ENCODE measurements at regions not wholly inside any gene's neighbourhood (a gene's known extent, or its start where the extent isn't known, plus 50 kb on each side); places are given as distances from the start of the nearest gene placed in this dataset.
"Not testable (repeated sequence)": the region's sequence is repeated elsewhere in the genome, so short reads cannot be mapped to it uniquely, and the experiment has no call there.

DNA sequence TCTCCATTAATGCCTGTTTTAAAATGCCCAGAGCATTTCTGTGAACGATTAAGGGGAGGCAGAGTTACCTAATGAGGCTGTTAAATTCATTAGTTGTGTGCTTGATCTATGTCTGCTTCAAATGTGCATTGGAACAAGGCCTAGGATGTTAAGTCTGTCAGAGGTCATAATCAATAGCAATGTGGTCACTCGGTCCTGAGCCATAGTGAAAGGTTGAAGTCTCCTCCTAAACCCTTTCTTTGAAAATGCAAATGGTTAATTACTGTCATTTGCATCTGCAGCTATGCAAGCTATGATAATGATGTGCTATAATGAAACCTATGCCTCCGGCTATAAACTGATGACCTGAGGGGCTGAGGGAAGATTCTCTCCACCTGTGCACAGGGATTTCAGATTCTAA lies 114.2 kb upstream of the NR5A2 start:
- H3K4me3 ChIP-seq (ENCODE audit: low read depth, low read length): no peak overlapping the region
- in situ Hi-C loops (cut with HindIII; ENCODE audit: low sequenced_read_pairs): no loop called here
- no peak for DNase-seq (ENCODE audit: low read depth)
- TF ChIP-seq, protein P1, sequence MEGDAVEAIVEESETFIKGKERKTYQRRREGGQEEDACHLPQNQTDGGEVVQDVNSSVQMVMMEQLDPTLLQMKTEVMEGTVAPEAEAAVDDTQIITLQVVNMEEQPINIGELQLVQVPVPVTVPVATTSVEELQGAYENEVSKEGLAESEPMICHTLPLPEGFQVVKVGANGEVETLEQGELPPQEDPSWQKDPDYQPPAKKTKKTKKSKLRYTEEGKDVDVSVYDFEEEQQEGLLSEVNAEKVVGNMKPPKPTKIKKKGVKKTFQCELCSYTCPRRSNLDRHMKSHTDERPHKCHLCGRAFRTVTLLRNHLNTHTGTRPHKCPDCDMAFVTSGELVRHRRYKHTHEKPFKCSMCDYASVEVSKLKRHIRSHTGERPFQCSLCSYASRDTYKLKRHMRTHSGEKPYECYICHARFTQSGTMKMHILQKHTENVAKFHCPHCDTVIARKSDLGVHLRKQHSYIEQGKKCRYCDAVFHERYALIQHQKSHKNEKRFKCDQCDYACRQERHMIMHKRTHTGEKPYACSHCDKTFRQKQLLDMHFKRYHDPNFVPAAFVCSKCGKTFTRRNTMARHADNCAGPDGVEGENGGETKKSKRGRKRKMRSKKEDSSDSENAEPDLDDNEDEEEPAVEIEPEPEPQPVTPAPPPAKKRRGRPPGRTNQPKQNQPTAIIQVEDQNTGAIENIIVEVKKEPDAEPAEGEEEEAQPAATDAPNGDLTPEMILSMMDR (IDR thresholded peaks at IDR 0.05; ENCODE audit: low read depth, low read length, missing control alignments): no peak

DNA sequence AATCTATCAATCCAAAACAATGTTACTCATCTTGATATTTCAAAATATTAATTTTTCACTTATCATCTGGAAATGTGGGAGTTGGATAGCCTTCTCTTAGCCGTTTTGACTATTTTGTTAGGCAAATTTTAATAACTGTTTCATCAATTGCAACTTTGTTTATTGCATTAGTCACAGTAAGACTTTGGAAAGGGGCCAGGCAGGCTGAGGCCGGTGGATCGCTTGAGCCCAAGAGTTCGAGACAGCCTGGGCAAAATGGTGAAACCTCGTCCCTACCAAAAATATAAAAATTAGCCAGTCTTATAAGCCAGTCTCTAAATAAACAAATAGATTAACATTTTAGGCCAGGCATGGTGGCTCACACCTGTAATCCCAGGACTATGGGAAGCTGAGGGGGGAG lies 113.0 kb upstream of the NR5A2 start:
- DNase-seq (ENCODE audit: low read depth): no peak
- no peak overlapping the region for H3K4me3 ChIP-seq (ENCODE audit: low read depth, low read length)
- TF ChIP-seq, protein P1 (IDR thresholded peaks at IDR 0.05; ENCODE audit: low read depth, low read length, missing control alignments): no peak
- in situ Hi-C loops (cut with HindIII; ENCODE audit: low sequenced_read_pairs): no loop called here

DNA sequence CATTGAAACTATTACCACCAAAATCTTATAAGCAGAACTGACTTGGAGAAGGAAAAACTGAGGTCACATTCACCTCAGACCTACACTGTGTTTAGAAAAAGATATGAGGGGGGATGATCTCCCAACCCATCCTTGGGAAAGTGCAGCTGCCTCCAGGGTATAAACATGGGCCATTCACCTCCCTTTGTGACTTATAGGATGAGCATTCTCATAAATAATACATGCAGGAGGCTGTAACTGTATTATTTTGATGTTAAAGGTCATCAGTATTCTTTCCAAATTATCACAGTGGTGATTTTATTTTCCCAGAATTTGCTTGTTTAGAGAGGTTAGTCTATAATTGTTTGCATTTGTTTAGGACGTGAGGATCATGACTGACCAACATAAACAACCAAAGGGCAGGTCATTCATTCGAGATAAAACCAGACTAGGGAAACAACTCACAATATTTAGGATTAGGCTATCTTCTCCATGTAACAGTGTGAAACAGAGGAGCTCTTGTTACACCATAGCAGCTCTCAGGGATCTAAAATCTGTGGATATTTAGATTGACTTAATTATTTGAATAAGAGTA lies 109.2 kb upstream of the NR5A2 start:
- H3K4me3 ChIP-seq (ENCODE audit: low read depth, low read length): no peak overlapping the region
- TF ChIP-seq, protein P1 (IDR thresholded peaks at IDR 0.05; ENCODE audit: low read depth, low read length, missing control alignments): no peak
- DNase-seq (ENCODE audit: low read depth): no peak
- in situ Hi-C loops (cut with HindIII; ENCODE audit: low sequenced_read_pairs): no loop called here

DNA sequence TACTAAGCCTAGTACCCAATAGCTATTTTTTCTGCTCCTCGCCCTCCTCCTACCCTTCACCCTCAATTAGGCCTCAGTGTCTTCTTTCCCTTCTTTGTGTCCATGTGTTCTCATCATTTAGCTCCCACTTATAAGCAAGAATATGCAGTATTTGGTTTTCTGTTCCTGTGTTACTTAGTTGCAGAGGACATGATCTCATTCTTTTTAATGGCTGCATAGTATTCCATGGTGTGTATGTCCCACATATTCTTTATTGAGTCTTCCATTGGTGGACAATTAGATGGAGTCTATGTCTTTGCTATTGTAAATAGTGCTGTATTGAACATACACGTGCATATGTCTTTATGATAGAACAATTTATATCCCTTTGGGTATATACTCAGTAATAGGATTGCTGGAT lies 106.9 kb upstream of the NR5A2 start:
- in situ Hi-C loops (cut with HindIII; ENCODE audit: low sequenced_read_pairs): no loop called here
- no peak for DNase-seq (ENCODE audit: low read depth)
- TF ChIP-seq, protein P1 (IDR thresholded peaks at IDR 0.05; ENCODE audit: low read depth, low read length, missing control alignments): no peak
- H3K4me3 ChIP-seq (ENCODE audit: low read depth, low read length): no peak overlapping the region

DNA sequence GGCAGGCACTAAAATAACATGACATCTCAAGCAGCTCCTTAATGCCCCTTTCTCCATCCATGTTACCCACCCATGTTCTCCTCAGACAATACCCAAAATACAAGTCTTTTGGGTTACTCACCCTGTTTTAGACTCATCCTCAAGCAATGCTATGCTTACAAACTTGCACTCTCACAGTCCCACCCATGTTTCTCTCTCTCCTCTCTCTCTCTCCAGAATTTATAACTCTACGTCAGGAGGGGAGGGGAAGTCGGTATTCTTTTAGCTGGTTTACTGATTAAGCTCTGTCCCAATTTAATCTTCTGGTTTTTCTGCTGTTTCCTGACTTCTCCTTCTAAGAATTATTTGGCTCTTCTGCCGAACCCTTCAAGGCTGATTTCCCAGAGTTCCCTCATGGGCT lies 98.0 kb upstream of the NR5A2 start:
- no peak for DNase-seq (ENCODE audit: low read depth)
- H3K4me3 ChIP-seq (ENCODE audit: low read depth, low read length): no peak overlapping the region
- TF ChIP-seq, protein P1 (IDR thresholded peaks at IDR 0.05; ENCODE audit: low read depth, low read length, missing control alignments): no peak
- in situ Hi-C loops (cut with HindIII; ENCODE audit: low sequenced_read_pairs): no loop called here

DNA sequence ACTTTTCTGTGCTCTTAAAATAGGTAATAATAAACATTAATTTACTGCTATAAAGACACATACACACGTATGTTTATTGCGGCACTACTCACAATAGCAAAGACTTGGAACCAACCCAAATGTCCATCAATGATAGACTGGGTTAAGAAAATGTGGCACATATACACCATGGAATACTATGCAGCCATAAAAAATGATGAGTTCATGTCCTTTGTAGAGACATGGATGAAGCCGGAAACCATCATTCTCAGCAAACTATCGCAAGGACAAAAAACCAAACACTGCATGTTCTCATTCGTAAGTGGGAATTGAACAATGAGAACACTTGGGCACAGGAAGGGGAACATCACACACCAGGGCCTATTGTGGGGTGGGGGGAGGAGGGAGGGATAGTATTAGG lies 97.4 kb upstream of the NR5A2 start:
- in situ Hi-C loops (cut with HindIII; ENCODE audit: low sequenced_read_pairs); DNase-seq (ENCODE audit: low read depth); H3K4me3 ChIP-seq (ENCODE audit: low read depth, low read length): not testable (repeated sequence)

DNA sequence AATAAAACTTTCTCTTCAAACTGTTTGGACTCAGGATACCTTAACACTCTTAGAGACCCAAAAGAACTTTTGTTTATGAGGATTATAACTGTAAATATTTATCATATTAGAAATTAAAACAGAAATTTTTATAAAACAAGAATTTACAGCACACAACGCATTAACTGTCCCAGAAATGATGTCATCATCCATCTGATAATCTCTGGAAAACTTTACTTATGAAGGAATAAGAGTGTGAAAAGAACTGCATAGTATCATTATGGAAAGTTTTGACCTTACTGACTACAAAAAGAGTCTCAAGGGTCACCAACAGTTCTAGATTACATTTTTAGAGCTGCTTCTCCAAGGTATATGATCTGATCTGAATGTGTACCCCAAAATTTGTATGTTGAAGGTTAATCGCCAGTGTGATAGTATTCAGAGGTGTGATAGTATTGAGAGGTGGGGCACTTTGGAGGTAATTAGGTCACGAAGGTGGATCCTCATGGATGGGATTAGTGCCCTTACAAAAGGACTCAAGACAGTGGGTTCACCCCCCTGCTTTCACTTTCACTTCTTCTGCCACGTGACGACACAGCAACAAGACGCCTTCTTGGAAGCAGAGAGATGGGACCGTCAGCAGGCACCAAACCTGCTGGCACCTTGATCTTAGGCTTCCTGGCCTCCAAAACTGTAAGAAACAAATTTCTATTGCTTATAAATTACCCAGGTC lies 95.7 kb upstream of the NR5A2 start:
- in situ Hi-C loops (cut with HindIII; ENCODE audit: low sequenced_read_pairs): no loop called here
- DNase-seq (ENCODE audit: low read depth): no peak
- TF ChIP-seq, protein P1 (IDR thresholded peaks at IDR 0.05; ENCODE audit: low read depth, low read length, missing control alignments): no peak
- no peak overlapping the region for H3K4me3 ChIP-seq (ENCODE audit: low read depth, low read length)
